Anterior cingulate cortex (tissue), 58 donors: ENCODE measurements at regions not wholly inside any gene's neighbourhood (a gene's known extent, or its start where the extent isn't known, plus 50 kb on each side); places are given as distances from the start of the nearest gene placed in this dataset.

Experiments
- DNase-seq, 58 donors: peaks; one replicate each; lab custom pipeline; 2025; lab: John Stamatoyannopoulos, UW

DNA sequence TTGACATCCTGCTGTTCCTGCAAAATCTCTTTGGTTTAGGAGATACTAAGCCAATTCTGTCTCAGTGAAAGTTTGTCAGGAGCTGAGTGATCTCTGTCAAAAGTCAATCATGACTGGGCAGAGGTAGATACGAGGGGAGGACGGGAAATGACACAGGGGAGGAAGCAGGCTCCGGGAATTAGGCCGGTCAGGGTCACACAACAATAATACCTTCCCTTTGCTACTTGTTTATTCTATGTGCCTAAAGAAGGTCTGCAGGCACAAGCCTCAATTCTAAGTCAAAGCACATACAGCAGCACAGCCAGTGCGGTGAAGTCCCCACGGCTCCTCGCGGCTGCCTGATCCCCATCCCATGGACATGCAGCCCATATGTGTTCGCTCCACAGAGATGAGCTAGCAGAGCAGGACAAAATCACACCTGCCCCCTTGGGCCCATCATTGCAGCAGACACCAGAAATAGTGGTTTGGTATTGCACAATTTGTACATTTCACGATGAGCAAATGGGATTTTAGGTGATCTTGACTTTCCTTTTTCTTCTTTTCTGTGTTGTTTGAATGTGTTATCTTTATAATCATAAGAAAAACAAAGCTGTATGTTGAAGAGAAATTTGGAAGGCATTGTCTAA lies 141.4 kb downstream of the VAPA start:
- no peak for DNase-seq

GRCh38 chr18:10056506-10056905 lies 142.7 kb downstream of the VAPA start:
- DNase-seq, result no peak

DNA sequence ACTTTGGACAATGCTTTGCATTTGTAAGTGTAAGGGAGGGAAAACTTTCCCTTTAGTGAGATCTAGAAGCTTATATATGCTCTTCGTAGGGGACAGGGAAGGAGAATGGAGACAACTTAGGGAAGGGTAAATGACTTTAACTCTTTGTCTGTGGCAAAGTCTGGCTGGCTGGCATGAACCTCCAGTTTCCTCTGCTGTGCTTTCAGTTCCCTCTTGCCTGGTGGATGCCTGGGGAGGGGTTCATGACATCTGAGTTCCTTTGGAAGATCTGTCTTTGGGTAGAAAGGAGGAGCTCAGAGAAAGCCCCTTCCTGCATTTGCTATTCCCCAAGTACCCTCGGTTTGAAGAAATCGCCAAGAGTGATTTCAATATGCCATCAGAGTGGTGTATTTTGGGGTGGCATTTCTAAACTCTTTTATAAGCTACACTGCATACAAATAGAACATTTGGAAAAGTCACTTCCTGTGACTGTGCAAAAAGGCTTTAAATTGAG lies 143.6 kb downstream of the VAPA start:
- DNase-seq, result peak in 6 of 58 donors; percentile 4 to 24 (median 8)

DNA sequence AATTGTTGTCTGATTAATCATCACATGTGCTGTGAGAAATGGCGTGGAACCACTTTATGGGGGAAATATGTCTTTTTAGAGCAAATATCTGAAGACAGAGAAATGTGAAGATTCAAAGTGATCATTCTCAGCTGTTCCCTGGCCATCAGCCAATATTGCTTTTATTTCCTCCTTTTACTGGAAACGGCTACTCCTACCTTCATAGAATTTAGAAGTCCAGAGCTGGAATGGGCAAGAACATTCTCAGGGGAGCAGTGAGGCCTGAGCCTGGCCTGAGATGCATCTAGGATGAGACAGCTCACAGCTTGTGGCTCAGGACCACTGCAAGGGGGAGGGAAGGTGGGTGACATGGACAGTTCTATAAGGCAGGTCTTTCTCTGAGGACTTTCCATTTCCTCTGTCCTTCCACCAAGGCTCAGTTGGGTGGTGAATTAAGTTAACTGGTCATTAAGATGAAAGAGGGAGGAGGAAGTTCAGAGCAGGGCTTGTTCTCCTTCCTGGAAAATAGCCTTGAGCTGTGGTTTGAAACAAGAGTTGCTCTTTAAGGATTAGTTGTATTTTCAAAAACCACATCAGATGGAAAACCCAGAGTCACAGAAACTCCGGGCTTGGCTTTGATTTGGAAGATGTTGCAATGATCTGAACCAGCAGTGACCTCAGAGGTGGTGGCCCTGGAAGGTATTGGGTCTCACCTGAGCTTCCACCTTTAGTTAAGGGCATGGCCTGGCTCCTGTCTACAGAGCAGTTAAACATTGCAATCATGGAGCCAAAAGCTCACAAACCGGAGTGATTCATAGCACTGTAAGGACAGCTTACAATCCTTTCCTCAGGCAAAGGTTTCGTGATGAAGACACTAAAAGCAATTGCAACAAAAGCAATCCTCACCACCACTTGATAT lies 144.3 kb downstream of the VAPA start:
- DNase-seq, result peak in 1 of 58 donors; percentile 17

GRCh38 chr18:10059610-10060468 lies 146.0 kb downstream of the VAPA start:
- DNase-seq, result peak in 14 of 58 donors; percentile 8 to 54 (median 20)

DNA sequence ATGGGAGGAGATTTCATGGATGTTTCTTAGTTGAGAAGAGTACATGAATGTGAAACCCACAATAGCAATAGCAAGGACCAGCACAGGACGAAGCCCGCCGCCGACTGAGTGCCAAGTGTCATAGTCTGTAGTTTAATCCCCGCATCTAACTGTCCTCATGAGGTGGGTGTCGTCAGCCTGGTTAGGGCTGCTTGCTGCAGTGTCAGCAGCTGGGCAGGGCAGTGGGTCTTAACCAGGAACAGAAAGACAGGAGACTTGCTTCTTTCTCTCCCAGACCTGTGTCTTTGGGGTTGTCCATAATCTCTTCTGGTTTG lies 146.6 kb downstream of the VAPA start:
- DNase-seq, result peak in 21 of 58 donors; percentile 10 to 54 (median 23)

GRCh38 chr18:10060841-10061240 lies 147.0 kb downstream of the VAPA start:
- DNase-seq, result no peak

DNA sequence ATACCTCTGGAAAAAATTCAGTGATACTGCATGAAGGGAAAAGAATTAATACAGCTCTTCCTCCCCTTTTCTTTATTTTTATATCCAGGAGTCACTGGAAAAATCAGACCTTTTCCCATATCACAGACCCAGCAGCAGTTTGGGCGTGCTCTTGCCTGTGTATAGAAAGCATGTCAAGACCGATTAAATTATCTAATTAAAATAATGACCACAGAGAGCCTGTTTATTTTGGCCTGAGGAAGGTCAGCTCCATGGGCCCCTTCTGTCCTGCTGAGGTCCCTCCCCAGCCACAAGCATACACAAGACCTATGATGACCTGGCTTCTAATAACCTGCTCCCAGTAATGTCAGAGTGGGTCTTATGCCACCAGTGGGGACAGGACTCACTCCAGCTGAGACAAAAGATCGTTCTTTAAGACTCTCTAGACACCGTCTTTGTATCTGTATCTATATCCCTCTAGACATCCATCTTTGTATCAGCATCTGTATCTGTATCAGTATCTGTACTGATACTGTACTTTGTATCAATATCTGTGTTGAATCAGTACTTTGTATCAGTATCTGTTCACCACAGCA lies 147.8 kb downstream of the VAPA start:
- DNase-seq, result no peak

DNA sequence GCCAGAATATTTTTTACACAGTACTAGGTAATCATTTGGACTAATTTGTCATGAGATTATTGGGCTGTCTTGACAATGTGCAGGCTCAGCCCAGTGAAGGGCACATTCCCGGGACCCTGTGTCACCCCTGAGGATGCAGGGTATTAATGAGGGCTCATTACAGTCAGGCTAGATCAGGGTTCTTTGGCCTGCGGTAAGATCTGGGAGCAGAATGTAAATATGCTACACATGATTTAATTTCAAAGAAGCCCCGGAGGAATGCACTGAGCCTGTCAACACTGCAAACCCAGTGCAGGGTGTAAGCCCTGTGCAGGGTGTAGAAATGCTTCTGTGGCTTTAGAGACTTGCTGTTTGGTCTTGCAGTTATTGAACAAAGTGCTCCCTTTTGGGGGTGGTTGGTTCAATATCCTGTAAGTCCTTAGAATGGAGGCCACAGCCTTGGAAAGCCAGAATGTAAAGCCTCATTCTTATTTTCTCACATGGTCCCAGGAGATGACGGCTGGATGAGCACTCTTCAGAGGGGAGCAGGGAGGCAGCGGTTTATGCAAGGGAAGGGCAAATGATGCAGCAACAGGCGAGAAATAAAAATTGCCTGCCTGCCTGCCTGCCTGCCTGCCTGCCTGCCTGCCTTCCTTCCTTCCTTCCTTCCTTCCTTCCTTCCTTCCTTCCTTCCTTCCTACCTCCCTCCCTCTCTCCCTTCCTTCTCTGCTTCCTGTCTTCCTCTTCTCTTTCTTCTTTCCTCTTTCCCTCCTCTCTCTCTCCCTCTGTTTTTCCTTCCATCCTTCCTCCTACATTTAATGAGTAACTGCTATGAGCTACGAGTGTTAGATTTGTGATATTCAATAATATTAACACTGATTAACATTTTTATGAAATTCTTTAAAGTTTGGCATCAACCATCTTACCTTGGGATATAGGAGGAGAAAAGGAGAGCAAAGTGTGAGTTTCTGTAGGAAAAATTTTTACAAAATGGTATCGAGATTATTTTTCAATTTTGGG lies 148.8 kb downstream of the VAPA start:
- DNase-seq, result no peak

DNA sequence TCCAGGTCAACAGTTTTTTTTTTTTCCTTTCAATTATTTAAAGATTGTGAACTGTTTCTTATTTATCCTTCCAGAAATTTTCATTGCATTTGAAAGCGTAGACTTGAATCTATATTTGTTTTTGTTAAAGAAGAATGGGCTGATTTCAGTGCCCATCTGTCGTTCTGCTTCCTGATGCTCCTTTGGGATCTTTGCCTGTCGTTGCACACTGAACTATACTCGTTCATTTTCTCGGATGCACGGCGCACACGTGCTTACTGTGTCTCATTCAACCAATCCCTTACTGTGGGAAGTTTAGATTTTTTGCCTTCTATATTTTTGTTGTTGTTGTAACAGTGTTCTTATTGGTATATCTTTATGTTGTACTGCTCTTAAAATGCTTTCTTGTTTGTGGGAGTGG lies 149.7 kb downstream of the VAPA start:
- no peak for DNase-seq

- DNase-seq, result no peak
These were observed 150.5 kb downstream of the VAPA start for GRCh38 chr18:10064267-10064666.

- no peak for DNase-seq
These were observed 151.5 kb downstream of the VAPA start for GRCh38 chr18:10065296-10065695.

DNA sequence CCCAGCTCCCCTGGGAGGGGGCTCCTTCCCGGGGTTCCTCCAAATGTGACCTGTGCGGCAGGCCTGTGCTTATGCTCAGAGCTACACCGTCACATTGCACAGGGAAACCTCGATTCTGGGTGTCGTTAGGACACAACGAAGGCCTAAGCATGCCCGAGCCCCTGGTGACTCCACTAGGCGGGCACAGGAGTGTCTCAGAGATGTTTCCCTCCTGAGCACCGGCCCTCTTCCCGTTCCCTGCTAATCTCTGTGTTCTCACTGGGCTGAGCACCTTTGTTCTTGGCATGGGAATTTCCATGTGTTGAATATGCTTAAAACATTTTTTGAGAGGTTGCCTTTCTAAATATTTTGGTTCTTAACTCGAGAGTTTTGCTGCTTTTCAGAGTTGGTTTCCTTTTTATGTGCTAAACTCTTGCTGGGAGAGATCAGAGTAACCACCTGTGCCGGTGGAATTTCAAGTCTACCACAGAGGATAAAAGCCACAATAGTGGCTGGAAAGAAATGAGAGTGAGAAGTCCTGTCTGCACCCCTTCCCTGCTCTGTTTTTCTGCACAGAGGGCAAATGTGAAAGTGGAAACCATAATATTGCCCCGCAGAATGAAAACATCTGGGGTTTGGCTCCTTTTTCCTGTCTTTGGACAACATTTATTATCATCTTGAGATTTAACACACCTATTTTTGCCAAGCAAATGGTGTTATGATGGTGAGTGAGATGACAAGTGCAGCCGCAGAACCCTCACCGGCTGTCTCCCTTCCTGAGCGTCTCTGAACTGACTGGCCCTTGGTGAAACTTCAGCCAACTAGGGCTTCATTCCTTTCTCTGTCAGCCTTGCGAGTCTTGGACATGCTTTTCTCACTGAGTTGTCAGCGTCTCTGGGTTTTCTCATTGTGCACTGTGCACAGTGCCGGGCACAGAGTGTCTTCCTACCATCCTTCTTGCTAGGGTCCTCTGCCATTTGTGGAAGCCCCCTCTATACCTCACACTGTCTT lies 154.1 kb downstream of the VAPA start:
- DNase-seq, result no peak

DNA sequence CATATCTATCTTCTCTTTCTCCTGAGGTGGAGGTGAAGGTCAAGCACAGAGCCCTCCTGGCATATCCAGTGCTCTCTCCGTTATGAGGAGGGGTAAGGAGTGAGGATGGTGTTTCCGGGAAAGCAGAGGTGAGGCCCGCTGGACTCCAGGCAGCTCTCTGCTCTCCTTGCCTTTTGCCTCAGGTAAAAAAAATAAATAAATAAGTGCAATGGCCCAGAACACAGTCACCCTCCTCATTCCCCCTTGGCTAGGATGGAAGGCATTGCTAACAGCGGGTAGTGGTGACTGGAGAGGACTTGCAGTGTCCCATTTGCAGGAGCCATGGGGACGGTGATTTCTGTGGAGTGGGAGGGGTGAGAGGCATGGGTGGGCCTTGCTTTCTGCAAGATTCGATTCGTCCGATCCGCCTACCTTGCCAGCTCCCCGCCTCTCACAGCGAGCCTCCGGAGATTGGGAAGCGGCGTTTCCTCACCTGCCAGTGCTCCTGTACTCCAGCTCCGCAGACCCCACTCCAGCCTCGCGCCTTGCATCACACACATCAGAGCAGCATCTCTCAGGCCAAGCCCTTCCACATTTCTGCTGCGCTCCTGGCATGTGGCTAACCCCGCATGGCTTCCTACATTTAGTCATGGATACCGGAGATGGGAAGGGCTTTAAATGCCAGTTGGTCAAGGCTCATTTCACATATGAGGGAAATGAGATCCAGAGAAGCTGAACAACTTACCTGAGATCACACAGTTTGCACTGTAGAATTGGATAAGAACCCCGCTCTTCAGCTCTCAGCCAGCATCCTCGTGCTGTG lies 155.2 kb downstream of the VAPA start:
- DNase-seq, result no peak

DNA sequence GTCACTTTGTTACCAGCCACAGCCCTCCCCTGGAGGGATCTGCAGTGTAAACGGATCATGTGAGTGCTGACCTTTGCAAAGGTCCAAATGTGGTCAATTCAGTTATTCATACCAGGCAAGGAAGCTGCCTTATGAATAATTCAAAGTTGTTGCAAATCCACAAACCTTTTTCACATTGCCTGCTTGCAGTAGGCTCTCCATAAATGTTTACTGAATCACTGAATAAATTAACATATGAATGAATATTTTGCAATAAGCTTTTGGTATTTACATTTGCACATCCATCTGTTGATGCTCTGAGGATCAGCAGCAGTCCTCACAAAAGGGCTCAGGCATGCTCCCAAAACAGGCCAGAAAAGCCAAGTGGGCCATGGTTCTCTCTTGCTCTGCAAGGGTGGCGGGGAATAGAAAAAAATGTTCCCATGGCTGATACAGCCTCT lies 156.8 kb downstream of the VAPA start:
- DNase-seq, result peak in 7 of 58 donors; percentile 3 to 21 (median 13)

GRCh38 chr18:10072671-10073175 lies 158.9 kb downstream of the VAPA start:
- no peak for DNase-seq

- DNase-seq, result no peak
These were observed 160.3 kb downstream of the VAPA start for GRCh38 chr18:10074110-10074509.
